ENCODE measurements at regions not wholly inside any gene's neighbourhood (a gene's known extent, or its start where the extent isn't known, plus 50 kb on each side); places are given as distances from the start of the nearest gene placed in this dataset.

- TF ChIP-seq NFRKB (IDR thresholded peaks at IDR 0.05) (no peak), ZNF384 (IDR thresholded peaks at IDR 0.05) (no peak), L3MBTL2 (conservative IDR thresholded peaks at IDR 0.05) (no peak), HDGF (IDR thresholded peaks at IDR 0.05; ENCODE audit: borderline replicate concordance) (no peak), FOXM1 (IDR thresholded peaks at IDR 0.05; ENCODE audit: borderline replicate concordance) (no peak), SP1 (IDR thresholded peaks at IDR 0.05) (no peak), BHLHE40 (IDR thresholded peaks at IDR 0.05; ENCODE audit: borderline replicate concordance) (no peak), CTBP1 (IDR thresholded peaks at IDR 0.05; ENCODE audit: borderline replicate concordance) (no peak), ELF4 (IDR thresholded peaks at IDR 0.05) (no peak), LEF1 (IDR thresholded peaks at IDR 0.05; ENCODE audit: borderline replicate concordance) (no peak)
- CTCF ChIA-PET, result no interaction called here
- POLR2A ChIA-PET, result no interaction called here
- DNase-seq (ENCODE audit: extremely low spot score), result no peak
Measured at GRCh38 chr18:51890762-51891161, 449.2 kb upstream of the DCC start.

DNA sequence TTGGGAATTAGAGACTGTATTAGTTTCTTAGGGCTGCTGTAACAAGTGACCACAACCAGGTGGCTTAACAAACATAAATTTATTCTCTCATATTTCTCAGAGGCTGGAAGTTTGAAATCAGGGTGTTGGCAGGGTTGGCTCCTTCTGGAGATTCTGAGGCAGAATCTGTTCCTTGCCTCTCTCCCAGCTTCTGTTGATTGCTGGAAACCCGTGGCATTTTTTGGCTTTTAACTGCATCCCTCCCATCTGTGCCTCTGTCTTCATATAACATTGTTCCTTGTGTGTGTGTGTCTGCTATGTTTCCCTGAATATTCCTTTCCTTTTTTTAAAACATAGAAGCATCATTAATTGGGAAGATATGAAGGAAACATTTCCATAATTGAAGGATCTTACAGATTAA lies 448.1 kb upstream of the DCC start:
- POLR2A ChIA-PET, result no interaction called here
- CTCF ChIA-PET, result no interaction called here
- TF ChIP-seq FOXM1 (IDR thresholded peaks at IDR 0.05; ENCODE audit: borderline replicate concordance) (no peak), L3MBTL2 (conservative IDR thresholded peaks at IDR 0.05) (no peak), CTBP1 (IDR thresholded peaks at IDR 0.05; ENCODE audit: borderline replicate concordance) (no peak), BHLHE40 (IDR thresholded peaks at IDR 0.05; ENCODE audit: borderline replicate concordance) (no peak), ARNT (IDR thresholded peaks at IDR 0.05) (no peak), HDGF (IDR thresholded peaks at IDR 0.05; ENCODE audit: borderline replicate concordance) (no peak), ELF4 (IDR thresholded peaks at IDR 0.05) (no peak)
- DNase-seq (ENCODE audit: extremely low spot score), result no peak

DNA sequence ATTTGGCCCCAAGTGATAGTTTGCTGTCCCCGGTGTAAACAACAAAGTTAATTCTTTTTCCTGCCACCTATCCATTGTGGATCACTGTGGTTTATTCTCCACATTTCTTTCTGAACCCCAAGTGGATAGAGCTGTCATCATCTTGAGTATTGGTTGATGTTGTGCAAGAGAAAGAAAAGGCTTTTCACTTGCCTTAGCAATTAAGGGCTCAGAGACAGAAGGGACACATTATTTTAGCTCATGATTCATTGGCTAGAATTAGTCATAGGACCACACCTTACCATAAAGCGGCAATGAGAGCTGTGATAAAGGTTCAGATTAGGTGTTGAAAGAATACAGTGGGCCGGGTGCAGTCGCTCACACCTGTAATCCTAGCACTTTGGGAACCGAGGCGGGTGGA lies 442.1 kb upstream of the DCC start:
- CTCF ChIA-PET, result no interaction called here
- TF ChIP-seq FOXM1 (IDR thresholded peaks at IDR 0.05; ENCODE audit: borderline replicate concordance), result no peak
- no peak for TF ChIP-seq FOXA1 (IDR thresholded peaks at IDR 0.05)
- no peak for TF ChIP-seq TARDBP (IDR thresholded peaks at IDR 0.05)
- no peak for TF ChIP-seq HDGF (IDR thresholded peaks at IDR 0.05; ENCODE audit: borderline replicate concordance)
- TF ChIP-seq SP1 (IDR thresholded peaks at IDR 0.05), result no peak
- TF ChIP-seq L3MBTL2 (conservative IDR thresholded peaks at IDR 0.05), result no peak
- TF ChIP-seq ZNF384 (IDR thresholded peaks at IDR 0.05), result no peak
- no peak for TF ChIP-seq BHLHE40 (IDR thresholded peaks at IDR 0.05; ENCODE audit: borderline replicate concordance)
- no peak for TF ChIP-seq ELF4 (IDR thresholded peaks at IDR 0.05)
- TF ChIP-seq ARNT (IDR thresholded peaks at IDR 0.05), result no peak
- no peak for TF ChIP-seq LEF1 (IDR thresholded peaks at IDR 0.05; ENCODE audit: borderline replicate concordance)
- TF ChIP-seq FOXK2 (IDR thresholded peaks at IDR 0.05), result no peak
- TF ChIP-seq NFRKB (IDR thresholded peaks at IDR 0.05), result no peak
- no peak for TF ChIP-seq CTBP1 (IDR thresholded peaks at IDR 0.05; ENCODE audit: borderline replicate concordance)
- no peak for TF ChIP-seq SUZ12 (IDR thresholded peaks at IDR 0.05)
- POLR2A ChIA-PET, result interaction anchor here (0.6 kb wide), 1 partner anchor 11 kb away, joined by 3 read pairs; no protein-coding TSS in a partner anchor
- DNase-seq (ENCODE audit: extremely low spot score), result no peak

GRCh38 chr18:51907687-51908597 lies 432.1 kb upstream of the DCC start:
- CTCF ChIA-PET, result no interaction called here
- POLR2A ChIA-PET, result no interaction called here
- DNase-seq (ENCODE audit: extremely low spot score), result no peak
- TF ChIP-seq FOXK2 (IDR thresholded peaks at IDR 0.05) (no peak), NFRKB (IDR thresholded peaks at IDR 0.05) (no peak)

GRCh38 chr18:51908598-51908944 lies 431.4 kb upstream of the DCC start:
- ChIA-PET POLR2A (no interaction called here), CTCF (no interaction called here)
- no peak for DNase-seq (ENCODE audit: extremely low spot score)
- no peak for TF ChIP-seq LEF1 (IDR thresholded peaks at IDR 0.05; ENCODE audit: borderline replicate concordance)
- TF ChIP-seq ZNF384 (IDR thresholded peaks at IDR 0.05), result no peak
- TF ChIP-seq FOXM1 (IDR thresholded peaks at IDR 0.05; ENCODE audit: borderline replicate concordance), result no peak
- TF ChIP-seq, protein P1, sequence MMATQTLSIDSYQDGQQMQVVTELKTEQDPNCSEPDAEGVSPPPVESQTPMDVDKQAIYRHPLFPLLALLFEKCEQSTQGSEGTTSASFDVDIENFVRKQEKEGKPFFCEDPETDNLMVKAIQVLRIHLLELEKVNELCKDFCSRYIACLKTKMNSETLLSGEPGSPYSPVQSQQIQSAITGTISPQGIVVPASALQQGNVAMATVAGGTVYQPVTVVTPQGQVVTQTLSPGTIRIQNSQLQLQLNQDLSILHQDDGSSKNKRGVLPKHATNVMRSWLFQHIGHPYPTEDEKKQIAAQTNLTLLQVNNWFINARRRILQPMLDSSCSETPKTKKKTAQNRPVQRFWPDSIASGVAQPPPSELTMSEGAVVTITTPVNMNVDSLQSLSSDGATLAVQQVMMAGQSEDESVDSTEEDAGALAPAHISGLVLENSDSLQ (IDR thresholded peaks at IDR 0.05), result no peak
- no peak for TF ChIP-seq SUZ12 (IDR thresholded peaks at IDR 0.05)
- TF ChIP-seq BHLHE40 (IDR thresholded peaks at IDR 0.05; ENCODE audit: borderline replicate concordance), result no peak
- no peak for TF ChIP-seq FOXA1 (IDR thresholded peaks at IDR 0.05)
- TF ChIP-seq ELF4 (IDR thresholded peaks at IDR 0.05), result no peak
- no peak for TF ChIP-seq CTBP1 (IDR thresholded peaks at IDR 0.05; ENCODE audit: borderline replicate concordance)

DNA sequence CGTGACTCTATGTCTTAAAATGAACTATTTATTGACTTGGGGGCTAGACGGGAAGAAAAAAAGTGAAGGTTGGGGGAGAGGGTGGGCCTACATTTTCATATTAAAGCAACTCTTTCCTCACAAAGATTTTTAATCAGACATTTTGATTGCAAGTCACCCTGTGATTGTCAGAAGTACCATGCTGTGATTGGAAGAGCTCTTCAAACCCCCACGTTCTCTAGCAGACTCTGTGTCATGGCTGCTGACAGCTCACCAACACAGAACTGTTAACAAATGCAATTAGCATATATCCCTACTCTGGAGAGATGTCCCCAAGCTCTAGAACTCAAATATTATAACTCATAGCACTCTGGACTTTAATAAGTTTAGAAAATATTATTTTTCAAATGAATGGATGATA lies 428.4 kb upstream of the DCC start:
- ChIA-PET POLR2A (no interaction called here), CTCF (no interaction called here)

More for the DNA sequence above, 428.4 kb upstream of the DCC start:
- no peak for TF ChIP-seq ZNF384 (IDR thresholded peaks at IDR 0.05)
- no peak for TF ChIP-seq FOXK2 (IDR thresholded peaks at IDR 0.05)
- no peak for TF ChIP-seq ARNT (IDR thresholded peaks at IDR 0.05)
- no peak for TF ChIP-seq HDGF (IDR thresholded peaks at IDR 0.05; ENCODE audit: borderline replicate concordance)
- no peak for TF ChIP-seq TARDBP (IDR thresholded peaks at IDR 0.05)
- no peak for TF ChIP-seq SUZ12 (IDR thresholded peaks at IDR 0.05)
- TF ChIP-seq CTBP1 (IDR thresholded peaks at IDR 0.05; ENCODE audit: borderline replicate concordance), result no peak
- TF ChIP-seq SP1 (IDR thresholded peaks at IDR 0.05), result no peak
- TF ChIP-seq FOXA1 (IDR thresholded peaks at IDR 0.05), result no peak
- TF ChIP-seq BHLHE40 (IDR thresholded peaks at IDR 0.05; ENCODE audit: borderline replicate concordance), result no peak
- no peak for TF ChIP-seq LEF1 (IDR thresholded peaks at IDR 0.05; ENCODE audit: borderline replicate concordance)
- TF ChIP-seq, protein P1 (IDR thresholded peaks at IDR 0.05), result no peak
- no peak for TF ChIP-seq ELF4 (IDR thresholded peaks at IDR 0.05)
- TF ChIP-seq FOXM1 (IDR thresholded peaks at IDR 0.05; ENCODE audit: borderline replicate concordance), result no peak
- TF ChIP-seq L3MBTL2 (conservative IDR thresholded peaks at IDR 0.05), result no peak
- TF ChIP-seq NFRKB (IDR thresholded peaks at IDR 0.05), result no peak
- DNase-seq (ENCODE audit: extremely low spot score), result no peak
